PFSK-1 (cell line): ENCODE measurements at regions not wholly inside any gene's neighbourhood (a gene's known extent, or its start where the extent isn't known, plus 50 kb on each side); places are given as distances from the start of the nearest gene placed in this dataset.

Source experiments
- FOXP2 ChIP-seq: optimal IDR thresholded peaks from 2 replicates; pipeline ENCODE3; 2011; ENCODE audit warnings: borderline replicate concordance, control low read depth, inconsistent platforms; ENCODE audit not compliant: insufficient read depth; ENCODE audit errors: extremely low read length, extremely low read depth
- POLR2AphosphoS5 ChIP-seq: IDR thresholded peaks from 2 replicates; pipeline ENCODE4 v1.6.1; 2012; ENCODE audit warnings: low read depth, mild to moderate bottlenecking, control low read depth, low read length, moderate library complexity
- REST ChIP-seq, 2 experiments: IDR thresholded peaks; 2 replicates each; pipeline versions ENCODE4 v1.6.1 to v1.8.0; 2011 to 2012; ENCODE audit warnings: low read depth in 2 of 2, low read length in 2 of 2, control low read depth in 1 of 2, inconsistent platforms in 1 of 2, mild to moderate bottlenecking in 1 of 2, moderate library complexity in 1 of 2; ENCODE audit not compliant: insufficient read depth in 1 of 2
- SIN3A ChIP-seq: IDR thresholded peaks from 2 replicates; pipeline ENCODE4 v1.6.1; 2012; ENCODE audit warnings: mild to moderate bottlenecking, low read length, moderate library complexity, borderline replicate concordance; ENCODE audit not compliant: insufficient read depth
- TAF1 ChIP-seq: IDR thresholded peaks from 2 replicates; pipeline ENCODE4 v1.6.1; 2012; ENCODE audit warnings: low read length, control low read depth, borderline replicate concordance; ENCODE audit not compliant: insufficient read depth

- TF ChIP-seq REST (IDR thresholded peaks at IDR 0.05; ENCODE audit: insufficient read depth in 1 of 2, low read depth in 2 of 2, low read length in 2 of 2) = no peak
- TF ChIP-seq SIN3A = no peak
- no peak for TF ChIP-seq FOXP2
Observed at GRCh38 chr16:66162821-66163220, 203.7 kb upstream of the CDH5 start.

- TF ChIP-seq FOXP2 (no peak), POLR2AphosphoS5 (no peak), SIN3A (no peak), REST (IDR thresholded peaks at IDR 0.05; ENCODE audit: insufficient read depth in 1 of 2, low read depth in 2 of 2, low read length in 2 of 2) (no peak), TAF1 (no peak)
Observed at GRCh38 chr16:66161942-66162341, 204.5 kb upstream of the CDH5 start.

GRCh38 chr16:66161269-66161668 lies 205.2 kb upstream of the CDH5 start:
- TF ChIP-seq FOXP2 = no peak
- TF ChIP-seq SIN3A = no peak
- TF ChIP-seq TAF1 = no peak
- TF ChIP-seq REST (IDR thresholded peaks at IDR 0.05; ENCODE audit: insufficient read depth in 1 of 2, low read depth in 2 of 2, low read length in 2 of 2) = no peak
- no peak for TF ChIP-seq POLR2AphosphoS5

- TF ChIP-seq SIN3A (no peak), FOXP2 (no peak), REST (IDR thresholded peaks at IDR 0.05; ENCODE audit: insufficient read depth in 1 of 2, low read depth in 2 of 2, low read length in 2 of 2) (no peak), TAF1 (no peak), POLR2AphosphoS5 (no peak)
Observed at GRCh38 chr16:66159987-66160386, 206.5 kb upstream of the CDH5 start.

- TF ChIP-seq POLR2AphosphoS5 (no peak), TAF1 (no peak), FOXP2 (no peak), SIN3A (no peak)
Observed at GRCh38 chr16:66156538-66156937, 210.0 kb upstream of the CDH5 start.
